ENCODE measurements at regions not wholly inside any gene's neighbourhood (a gene's known extent, or its start where the extent isn't known, plus 50 kb on each side); places are given as distances from the start of the nearest gene placed in this dataset.

- TF ChIP-seq, protein P1, sequence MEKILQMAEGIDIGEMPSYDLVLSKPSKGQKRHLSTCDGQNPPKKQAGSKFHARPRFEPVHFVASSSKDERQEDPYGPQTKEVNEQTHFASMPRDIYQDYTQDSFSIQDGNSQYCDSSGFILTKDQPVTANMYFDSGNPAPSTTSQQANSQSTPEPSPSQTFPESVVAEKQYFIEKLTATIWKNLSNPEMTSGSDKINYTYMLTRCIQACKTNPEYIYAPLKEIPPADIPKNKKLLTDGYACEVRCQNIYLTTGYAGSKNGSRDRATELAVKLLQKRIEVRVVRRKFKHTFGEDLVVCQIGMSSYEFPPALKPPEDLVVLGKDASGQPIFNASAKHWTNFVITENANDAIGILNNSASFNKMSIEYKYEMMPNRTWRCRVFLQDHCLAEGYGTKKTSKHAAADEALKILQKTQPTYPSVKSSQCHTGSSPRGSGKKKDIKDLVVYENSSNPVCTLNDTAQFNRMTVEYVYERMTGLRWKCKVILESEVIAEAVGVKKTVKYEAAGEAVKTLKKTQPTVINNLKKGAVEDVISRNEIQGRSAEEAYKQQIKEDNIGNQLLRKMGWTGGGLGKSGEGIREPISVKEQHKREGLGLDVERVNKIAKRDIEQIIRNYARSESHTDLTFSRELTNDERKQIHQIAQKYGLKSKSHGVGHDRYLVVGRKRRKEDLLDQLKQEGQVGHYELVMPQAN (conservative IDR thresholded peaks at IDR 0.05) = no peak
- TF ChIP-seq E2F4 (IDR thresholded peaks at IDR 0.05; ENCODE audit: low read depth, low read length) = no peak
- no peak for TF ChIP-seq CTCF (IDR thresholded peaks at IDR 0.05 in 2 of 3, conservative IDR thresholded peaks at IDR 0.05 in 1 of 3; ENCODE audit: control insufficient read depth in 2 of 3, extremely low read depth in 1 of 3, insufficient read depth in 1 of 3, low read depth in 3 of 3, low read length in 3 of 3)
- TF ChIP-seq HDAC2 (IDR thresholded peaks at IDR 0.05) = no peak
- no peak for TF ChIP-seq IRF3 (IDR thresholded peaks at IDR 0.05)
- no peak for TF ChIP-seq RCOR1 (conservative IDR thresholded peaks at IDR 0.05; ENCODE audit: low read depth, low read length)
- TF ChIP-seq GABPA (IDR thresholded peaks at IDR 0.05; ENCODE audit: low read depth) = no peak
- no peak for TF ChIP-seq FOS (IDR thresholded peaks at IDR 0.05; ENCODE audit: borderline replicate concordance, extremely low read depth, insufficient read length)
Measured at GRCh38 chr2:34261701-34262100, 662.6 kb upstream of the FAM98A start.

All from GM12878 (cell line).